Transverse colon (tissue), 4 donors: ENCODE measurements at regions not wholly inside any gene's neighbourhood (a gene's known extent, or its start where the extent isn't known, plus 50 kb on each side); places are given as distances from the start of the nearest gene placed in this dataset.

Experiments used
- DNase-seq: peaks from one replicate; pipeline ENCODE4 v3.0.0-alpha.2; 2019
- H3K27ac ChIP-seq, 4 donors: fragments of 200-600 bp; sonication (generic); 2 replicates each; pipeline ENCODE4 v1.5.1; 2016 to 2018; ENCODE audit warnings: inconsistent platforms in 4 of 4
- H3K27me3 ChIP-seq: fragments of 200-600 bp; sonication (generic); 2 replicates; pipeline ENCODE4 v1.5.1; 2017; ENCODE audit warnings: inconsistent platforms
- H3K36me3 ChIP-seq, 4 donors: fragments of 200-600 bp; sonication (generic); 2 replicates each; pipeline ENCODE4 v1.5.1; 2017 to 2019; ENCODE audit warnings: inconsistent platforms in 4 of 4
- H3K4me1 ChIP-seq, 4 donors: fragments of 200-600 bp; sonication (generic); 2 replicates each; pipeline ENCODE4 v1.5.1; 2017 to 2020; ENCODE audit warnings: inconsistent platforms in 4 of 4
- H3K4me3 ChIP-seq, 4 donors: fragments of 200-600 bp; sonication (generic); 1 replicate in 1 of 4; 2 replicates in 3 of 4; pipeline versions ENCODE4 v1.5.1 to v1.6.1; 2017 to 2019; ENCODE audit warnings: inconsistent platforms in 4 of 4
- H3K9me3 ChIP-seq, 2 donors: fragments of 200-600 bp; sonication (generic); 2 replicates each; pipeline ENCODE4 v1.5.1; 2017 to 2019; ENCODE audit warnings: inconsistent platforms in 2 of 2
- EP300 ChIP-seq: sonication (generic); formaldehyde crosslinking; IDR thresholded peaks from one replicate; pipeline ENCODE4 v1.6.1; 2017; ENCODE audit warnings: antibody characterized with exemption, low read depth
- POLR2A ChIP-seq: fragments of 450-650 bp; IDR thresholded peaks from one replicate; pipeline ENCODE4 v1.6.1; 2016; ENCODE audit warnings: antibody characterized with exemption, mild to moderate bottlenecking, moderate library complexity
- POLR2AphosphoS5 ChIP-seq, 3 donors: sonication (generic); formaldehyde crosslinking; IDR thresholded peaks; one replicate each; pipeline ENCODE4 v1.6.1; 2016; ENCODE audit warnings: antibody characterized with exemption in 3 of 3
- WGBS, 2 donors: methylation state at CpG; one replicate each; pipeline ENCODE4 v1.1.5; 2018; ENCODE audit warnings: low coverage in 1 of 2; 5-methylcytosine and 5-hydroxymethylcytosine counted together
- in situ Hi-C, 4 donors: fragments of 200-750 bp; cut with MboI; loops; one replicate each; pipeline versions ENCODE4 v1.15.0 to v1.15.1; 2017; ENCODE audit warnings: low sequenced_read_pairs in 3 of 4, low pct_ligation_motif_present in 1 of 4, low pct_unique_long_range_greater_than_20kb in 1 of 4
- intact Hi-C: fragments of 100-400 bp; cut with DNase I; formaldehyde crosslinking; loops from one replicate; pipeline ENCODE4 v1.15.1; 2023; ENCODE audit warnings: low total_unique reads
- TF ChIP-seq, protein P1 (sequence below), 5 experiments: fragments of 200-600 bp in 3 of 5; fragments of 450-650 bp in 2 of 5; sonication (generic) in 3 of 5; IDR thresholded peaks; 1 replicate in 2 of 5; 2 replicates in 3 of 5; pipeline ENCODE4 v1.5.1; 2016 to 2017; ENCODE audit warnings: antibody characterized with exemption in 5 of 5, inconsistent platforms in 3 of 5, mild to moderate bottlenecking in 2 of 5, moderate library complexity in 1 of 5

DNA sequence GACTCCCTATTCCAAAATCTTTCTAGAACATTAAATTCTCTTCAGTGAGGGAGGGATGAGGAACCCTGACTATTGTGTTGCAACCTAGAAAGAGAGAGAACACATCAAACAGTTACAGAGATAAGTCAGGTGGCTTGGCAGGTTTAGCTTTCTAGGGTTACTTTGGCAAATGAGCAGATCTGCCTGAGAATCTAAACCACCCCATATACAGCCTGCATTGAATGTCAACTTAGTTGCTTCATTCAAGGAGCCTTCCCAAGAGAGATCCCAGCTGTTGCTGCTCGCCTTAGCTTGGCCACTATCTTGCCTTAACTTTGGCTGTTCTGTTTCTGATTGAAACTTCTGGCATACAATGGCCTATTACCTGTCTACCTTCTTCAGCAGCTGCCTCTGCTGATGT is 74.7 kb upstream of the TCF21 start:
- DNase-seq: no peak
- H3K4me3 ChIP-seq: no peak overlapping the region
- H3K4me1 ChIP-seq: no peaks in the 10 kb centered on the region
- H3K27ac ChIP-seq: peak overlapping the region in 1 of 4 donors; percentile 3
- no peaks in the 10 kb centered on the region for H3K36me3 ChIP-seq
- TF ChIP-seq POLR2A (no peak), POLR2AphosphoS5 (IDR thresholded peaks at IDR 0.05) (no peak), EP300 (no peak)
- TF ChIP-seq, protein P1, sequence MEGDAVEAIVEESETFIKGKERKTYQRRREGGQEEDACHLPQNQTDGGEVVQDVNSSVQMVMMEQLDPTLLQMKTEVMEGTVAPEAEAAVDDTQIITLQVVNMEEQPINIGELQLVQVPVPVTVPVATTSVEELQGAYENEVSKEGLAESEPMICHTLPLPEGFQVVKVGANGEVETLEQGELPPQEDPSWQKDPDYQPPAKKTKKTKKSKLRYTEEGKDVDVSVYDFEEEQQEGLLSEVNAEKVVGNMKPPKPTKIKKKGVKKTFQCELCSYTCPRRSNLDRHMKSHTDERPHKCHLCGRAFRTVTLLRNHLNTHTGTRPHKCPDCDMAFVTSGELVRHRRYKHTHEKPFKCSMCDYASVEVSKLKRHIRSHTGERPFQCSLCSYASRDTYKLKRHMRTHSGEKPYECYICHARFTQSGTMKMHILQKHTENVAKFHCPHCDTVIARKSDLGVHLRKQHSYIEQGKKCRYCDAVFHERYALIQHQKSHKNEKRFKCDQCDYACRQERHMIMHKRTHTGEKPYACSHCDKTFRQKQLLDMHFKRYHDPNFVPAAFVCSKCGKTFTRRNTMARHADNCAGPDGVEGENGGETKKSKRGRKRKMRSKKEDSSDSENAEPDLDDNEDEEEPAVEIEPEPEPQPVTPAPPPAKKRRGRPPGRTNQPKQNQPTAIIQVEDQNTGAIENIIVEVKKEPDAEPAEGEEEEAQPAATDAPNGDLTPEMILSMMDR (IDR thresholded peaks at IDR 0.05): no peak
- no peaks in the 10 kb centered on the region for H3K27me3 ChIP-seq
- WGBS, 2 donors: 61% methylated on average over 1 of the region's 1 CpG; no CpG with 5 or more reads in 1 of the 2 donors
- in situ Hi-C loops (no loop called here), intact Hi-C loops (no loop called here)
- H3K9me3 ChIP-seq: no peaks in the 10 kb centered on the region

DNA sequence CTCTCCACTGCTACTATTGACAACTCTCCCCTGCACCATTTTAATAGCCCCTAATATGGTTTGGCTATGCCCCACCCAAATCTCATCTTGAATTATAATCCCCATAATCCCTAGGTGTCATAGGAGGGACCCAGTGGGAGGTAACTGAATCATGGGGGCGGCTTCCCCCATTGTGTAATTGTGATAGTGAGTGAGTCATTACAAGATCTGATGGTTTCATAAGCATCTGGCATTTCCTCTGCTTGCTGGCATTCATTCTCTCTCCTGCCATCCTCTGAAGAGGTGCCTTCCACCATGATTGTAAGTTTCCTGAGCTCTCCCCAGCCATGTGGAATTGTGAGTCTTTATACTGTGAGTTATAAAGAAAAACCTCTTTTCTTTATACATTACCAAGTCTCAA is 74.1 kb upstream of the TCF21 start:
- intact Hi-C loops: no loop called here
- peak overlapping the region in 2 of 4 donors; percentile 2 to 39 for H3K27ac ChIP-seq
- no peak overlapping the region for H3K4me3 ChIP-seq
- H3K27me3 ChIP-seq: no peaks in the 10 kb centered on the region
- 30 to 41% methylated on average over 1 of the region's 1 CpG for WGBS, 2 donors
- no peaks in the 10 kb centered on the region for H3K36me3 ChIP-seq
- H3K4me1 ChIP-seq: no peaks in the 10 kb centered on the region
- in situ Hi-C loops: no loop called here
- DNase-seq: no peak
- peak in 2 of 3 donors; percentile 7 to 18 for TF ChIP-seq POLR2AphosphoS5 (IDR thresholded peaks at IDR 0.05)
- TF ChIP-seq, protein P1 (IDR thresholded peaks at IDR 0.05): no peak
- no peaks in the 10 kb centered on the region for H3K9me3 ChIP-seq

DNA sequence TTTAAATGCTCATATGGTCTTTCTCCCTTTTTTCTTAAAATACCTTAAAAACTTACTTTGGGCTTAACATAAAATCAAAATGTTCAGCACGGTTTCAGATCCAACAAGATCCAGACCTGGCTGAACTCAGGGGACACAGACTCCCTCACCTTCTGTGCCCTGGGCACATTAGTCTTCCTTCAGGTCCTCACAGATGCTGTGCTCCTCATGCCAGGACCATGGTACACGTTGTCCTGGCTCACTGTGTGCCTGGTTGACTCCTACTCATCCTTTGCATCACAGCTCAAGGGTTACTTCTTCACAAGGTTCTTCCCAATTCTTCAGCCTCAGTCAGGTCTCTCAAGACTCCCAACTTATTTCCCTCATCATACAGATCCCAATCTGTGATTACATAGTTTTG is 73.6 kb upstream of the TCF21 start:
- TF ChIP-seq EP300 (no peak), POLR2AphosphoS5 (IDR thresholded peaks at IDR 0.05) (no peak), POLR2A (no peak)
- TF ChIP-seq, protein P1 (IDR thresholded peaks at IDR 0.05): no peak
- intact Hi-C loops: no loop called here
- Histone ChIP-seq H3K27me3 (no peaks in the 10 kb centered on the region), H3K4me3 (no peak overlapping the region), H3K27ac (peak overlapping the region in 3 of 4 donors; percentile 2 to 39 (median 3)), H3K9me3 (no peaks in the 10 kb centered on the region), H3K4me1 (no peaks in the 10 kb centered on the region), H3K36me3 (no peaks in the 10 kb centered on the region)
- WGBS, 2 donors: 51 to 75% methylated on average over 2 of the region's 2 CpGs
- DNase-seq: no peak
- in situ Hi-C loops: no loop called here

DNA sequence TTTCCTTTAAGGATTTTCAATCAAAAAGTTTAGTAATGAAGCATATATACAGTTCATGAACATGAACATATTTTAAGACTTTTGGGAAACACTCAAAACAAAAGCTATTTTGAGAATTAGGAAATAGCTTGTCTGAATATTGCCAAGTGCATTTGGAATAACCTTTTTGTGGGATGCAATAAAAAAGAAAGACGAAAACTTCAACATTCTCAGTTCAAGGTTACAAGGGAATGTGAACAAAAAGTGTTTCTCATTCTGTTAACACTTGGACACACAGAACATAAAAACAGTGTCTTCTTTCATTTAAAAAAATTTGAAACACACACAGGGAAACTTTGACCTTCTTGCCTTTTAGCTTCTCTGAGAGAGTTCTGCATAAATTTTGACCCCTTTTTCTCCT is 72.7 kb upstream of the TCF21 start:
- peak overlapping the region in 2 of 4 donors; percentile 20 to 31 for H3K27ac ChIP-seq
- TF ChIP-seq EP300 (no peak), POLR2A (no peak)
- H3K9me3 ChIP-seq: no peaks in the 10 kb centered on the region
- H3K36me3 ChIP-seq: no peaks in the 10 kb centered on the region
- no peak for DNase-seq
- H3K27me3 ChIP-seq: no peaks in the 10 kb centered on the region
- WGBS, 2 donors: 31 to 45% methylated on average over 1 of the region's 1 CpG
- intact Hi-C loops: no loop called here
- no peak overlapping the region for H3K4me3 ChIP-seq
- in situ Hi-C loops: no loop called here
- no peaks in the 10 kb centered on the region for H3K4me1 ChIP-seq

DNA sequence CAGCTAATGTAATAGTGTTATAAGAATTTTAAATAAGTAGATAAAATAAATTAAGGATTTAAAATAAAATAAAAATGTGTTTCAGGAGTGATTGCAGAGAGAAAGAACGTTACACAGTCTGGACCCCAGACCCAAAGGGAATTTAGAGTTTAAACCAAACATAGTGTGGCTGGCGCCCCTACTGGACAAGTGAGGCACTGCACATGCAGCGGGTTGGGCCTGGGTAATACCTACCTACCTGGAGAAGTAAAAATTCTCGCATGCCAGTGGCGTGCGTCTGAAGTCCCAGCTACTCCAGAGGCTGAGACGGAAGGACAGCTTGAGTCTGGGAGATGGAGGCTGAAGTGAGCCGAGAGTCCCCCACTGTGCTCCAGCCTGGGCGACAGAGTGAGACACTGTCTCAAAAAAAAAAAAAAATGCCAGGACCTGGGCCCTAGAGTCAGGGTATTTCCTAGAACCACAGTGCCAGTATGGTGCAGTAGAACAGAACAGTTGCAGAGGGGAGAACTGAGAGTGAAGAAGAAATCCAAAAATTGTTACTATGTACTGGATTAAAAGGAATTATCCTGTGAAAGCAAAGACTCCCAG is 71.4 kb upstream of the TCF21 start:
- no peaks in the 10 kb centered on the region for H3K27me3 ChIP-seq
- H3K36me3 ChIP-seq: no peaks in the 10 kb centered on the region
- peak; percentile 16 for DNase-seq
- WGBS, 2 donors: 58 to 76% methylated on average over 2 to 9 of the region's 9 CpGs
- in situ Hi-C loops: no loop called here
- H3K9me3 ChIP-seq: no peaks in the 10 kb centered on the region
- TF ChIP-seq POLR2A (no peak), POLR2AphosphoS5 (IDR thresholded peaks at IDR 0.05) (no peak), EP300 (no peak)
- TF ChIP-seq, protein P1 (IDR thresholded peaks at IDR 0.05): peak in 4 of 5 experiments; percentile 35 to 65 (median 60)
- intact Hi-C loops: no loop called here
- H3K27ac ChIP-seq: no peak overlapping the region
- H3K4me3 ChIP-seq: no peak overlapping the region
- no peaks in the 10 kb centered on the region for H3K4me1 ChIP-seq
